ENCODE measurements at regions not wholly inside any gene's neighbourhood (a gene's known extent, or its start where the extent isn't known, plus 50 kb on each side); places are given as distances from the start of the nearest gene placed in this dataset.

GRCh38 chr14:42014301-42014700 lies 407.6 kb downstream of the LRFN5 start:
- DNase-seq (ENCODE audit: low spot score in 2 of 2), result no peak
- no peaks in the 10 kb centered on the region for H3K9me3 ChIP-seq
- no peaks in the 10 kb centered on the region for H3K4me1 ChIP-seq
- in situ Hi-C loops (cut with MboI; ENCODE audit: low sequenced_read_pairs), result no loop called here
- no peaks in the 10 kb centered on the region for H3K36me3 ChIP-seq (replicated peaks)
- no peak overlapping the region for H3K4me3 ChIP-seq
- H3K27me3 ChIP-seq (ENCODE audit: low read depth), result no peaks in the 10 kb centered on the region

GRCh38 chr14:42013559-42013958 lies 406.9 kb downstream of the LRFN5 start:
- no peak for DNase-seq (ENCODE audit: low spot score in 2 of 2)
- in situ Hi-C loops (cut with MboI; ENCODE audit: low sequenced_read_pairs), result no loop called here

GRCh38 chr14:42013153-42013552 lies 406.5 kb downstream of the LRFN5 start:
- H3K36me3 ChIP-seq (replicated peaks), result no peaks in the 10 kb centered on the region
- no peaks in the 10 kb centered on the region for H3K27me3 ChIP-seq (ENCODE audit: low read depth)
- no peak overlapping the region for H3K4me3 ChIP-seq
- in situ Hi-C loops (cut with MboI; ENCODE audit: low sequenced_read_pairs), result no loop called here
- H3K4me1 ChIP-seq, result no peaks in the 10 kb centered on the region
- DNase-seq (ENCODE audit: low spot score in 2 of 2), result no peak
- H3K9me3 ChIP-seq, result no peaks in the 10 kb centered on the region

More at GRCh38 chr14:42013559-42013958, 406.9 kb downstream of the LRFN5 start:
- no peaks in the 10 kb centered on the region for H3K9me3 ChIP-seq
- H3K4me1 ChIP-seq, result no peaks in the 10 kb centered on the region
- no peaks in the 10 kb centered on the region for H3K27me3 ChIP-seq (ENCODE audit: low read depth)
- no peaks in the 10 kb centered on the region for H3K36me3 ChIP-seq (replicated peaks)
- H3K4me3 ChIP-seq, result no peak overlapping the region

- in situ Hi-C loops (cut with MboI; ENCODE audit: low sequenced_read_pairs), result no loop called here
- H3K36me3 ChIP-seq (replicated peaks), result no peaks in the 10 kb centered on the region
- H3K27me3 ChIP-seq (ENCODE audit: low read depth), result no peaks in the 10 kb centered on the region
- H3K4me3 ChIP-seq, result no peak overlapping the region
- H3K9me3 ChIP-seq, result no peaks in the 10 kb centered on the region
- DNase-seq (ENCODE audit: low spot score in 2 of 2), result no peak
- no peaks in the 10 kb centered on the region for H3K4me1 ChIP-seq
These were observed 404.5 kb downstream of the LRFN5 start for GRCh38 chr14:42011221-42011620.

GRCh38 chr14:42004321-42004720 lies 397.6 kb downstream of the LRFN5 start:
- Histone ChIP-seq H3K4me3 (no peak overlapping the region), H3K36me3 (replicated peaks) (no peaks in the 10 kb centered on the region), H3K9me3 (no peaks in the 10 kb centered on the region), H3K4me1 (no peaks in the 10 kb centered on the region), H3K27me3 (ENCODE audit: low read depth) (no peaks in the 10 kb centered on the region)
- in situ Hi-C loops (cut with MboI; ENCODE audit: low sequenced_read_pairs), result no loop called here
- no peak for DNase-seq (ENCODE audit: low spot score in 2 of 2)

GRCh38 chr14:42002141-42002540 lies 395.5 kb downstream of the LRFN5 start:
- H3K36me3 ChIP-seq (replicated peaks), result no peaks in the 10 kb centered on the region
- in situ Hi-C loops (cut with MboI; ENCODE audit: low sequenced_read_pairs), result no loop called here
- no peaks in the 10 kb centered on the region for H3K9me3 ChIP-seq
- no peak overlapping the region for H3K4me3 ChIP-seq
- no peak for DNase-seq (ENCODE audit: low spot score in 2 of 2)
- H3K27me3 ChIP-seq (ENCODE audit: low read depth), result no peaks in the 10 kb centered on the region
- H3K4me1 ChIP-seq, result no peaks in the 10 kb centered on the region

- H3K4me1 ChIP-seq, result no peaks in the 10 kb centered on the region
- no peaks in the 10 kb centered on the region for H3K36me3 ChIP-seq (replicated peaks)
- no peaks in the 10 kb centered on the region for H3K27me3 ChIP-seq (ENCODE audit: low read depth)
- no peak overlapping the region for H3K4me3 ChIP-seq
- in situ Hi-C loops (cut with MboI; ENCODE audit: low sequenced_read_pairs), result no loop called here
- no peaks in the 10 kb centered on the region for H3K9me3 ChIP-seq
- no peak for DNase-seq (ENCODE audit: low spot score in 2 of 2)
These were observed 394.8 kb downstream of the LRFN5 start for GRCh38 chr14:42001431-42001830.

- H3K27me3 ChIP-seq (ENCODE audit: low read depth), result no peaks in the 10 kb centered on the region
- no peaks in the 10 kb centered on the region for H3K36me3 ChIP-seq (replicated peaks)
- H3K4me3 ChIP-seq, result no peak overlapping the region
- DNase-seq (ENCODE audit: low spot score in 2 of 2), result no peak
- in situ Hi-C loops (cut with MboI; ENCODE audit: low sequenced_read_pairs), result no loop called here
- H3K9me3 ChIP-seq, result no peaks in the 10 kb centered on the region
- no peaks in the 10 kb centered on the region for H3K4me1 ChIP-seq
These were observed 393.8 kb downstream of the LRFN5 start for GRCh38 chr14:42000450-42000849.

- Histone ChIP-seq H3K36me3 (replicated peaks) (no peaks in the 10 kb centered on the region), H3K27me3 (ENCODE audit: low read depth) (no peaks in the 10 kb centered on the region), H3K4me3 (no peak overlapping the region), H3K9me3 (no peaks in the 10 kb centered on the region), H3K4me1 (no peaks in the 10 kb centered on the region)
- no peak for DNase-seq (ENCODE audit: low spot score in 2 of 2)
- in situ Hi-C loops (cut with MboI; ENCODE audit: low sequenced_read_pairs), result no loop called here
These were observed 387.0 kb downstream of the LRFN5 start for GRCh38 chr14:41993687-41994086.

- no peaks in the 10 kb centered on the region for H3K27me3 ChIP-seq (ENCODE audit: low read depth)
- DNase-seq (ENCODE audit: low spot score in 2 of 2), result no peak
- H3K4me1 ChIP-seq, result no peaks in the 10 kb centered on the region
- no peaks in the 10 kb centered on the region for H3K9me3 ChIP-seq
- no peaks in the 10 kb centered on the region for H3K36me3 ChIP-seq (replicated peaks)
- H3K4me3 ChIP-seq, result no peak overlapping the region
- in situ Hi-C loops (cut with MboI; ENCODE audit: low sequenced_read_pairs), result no loop called here
These were observed 380.0 kb downstream of the LRFN5 start for GRCh38 chr14:41986700-41987099.

- H3K4me3 ChIP-seq, result no peak overlapping the region
- in situ Hi-C loops (cut with MboI; ENCODE audit: low sequenced_read_pairs), result no loop called here
- no peaks in the 10 kb centered on the region for H3K9me3 ChIP-seq
- no peaks in the 10 kb centered on the region for H3K27me3 ChIP-seq (ENCODE audit: low read depth)
- H3K36me3 ChIP-seq (replicated peaks), result no peaks in the 10 kb centered on the region
- no peak for DNase-seq (ENCODE audit: low spot score in 2 of 2)
- no peaks in the 10 kb centered on the region for H3K4me1 ChIP-seq
These were observed 379.5 kb downstream of the LRFN5 start for GRCh38 chr14:41986083-41986645.

GRCh38 chr14:41973178-41973577 lies 366.5 kb downstream of the LRFN5 start:
- in situ Hi-C loops (cut with MboI; ENCODE audit: low sequenced_read_pairs), result no loop called here
- H3K27me3 ChIP-seq (ENCODE audit: low read depth), result no peaks in the 10 kb centered on the region
- H3K4me1 ChIP-seq, result no peaks in the 10 kb centered on the region
- no peaks in the 10 kb centered on the region for H3K36me3 ChIP-seq (replicated peaks)
- no peak overlapping the region for H3K4me3 ChIP-seq
- no peaks in the 10 kb centered on the region; the same call in 1 of the 2 replicates for H3K9me3 ChIP-seq
- DNase-seq (ENCODE audit: low spot score in 2 of 2), result no peak

GRCh38 chr14:41972531-41972930 lies 365.9 kb downstream of the LRFN5 start:
- Histone ChIP-seq H3K27me3 (ENCODE audit: low read depth) (no peaks in the 10 kb centered on the region), H3K9me3 (no peaks in the 10 kb centered on the region; the same call in 1 of the 2 replicates)
- in situ Hi-C loops (cut with MboI; ENCODE audit: low sequenced_read_pairs), result no loop called here

GRCh38 chr14:41960281-41960680 lies 353.6 kb downstream of the LRFN5 start:
- no peaks in the 10 kb centered on the region for H3K27me3 ChIP-seq (ENCODE audit: low read depth)
- H3K4me3 ChIP-seq, result no peak overlapping the region
- H3K36me3 ChIP-seq (replicated peaks), result no peaks in the 10 kb centered on the region
- in situ Hi-C loops (cut with MboI; ENCODE audit: low sequenced_read_pairs), result no loop called here
- H3K4me1 ChIP-seq, result no peaks in the 10 kb centered on the region
- DNase-seq (ENCODE audit: low spot score in 2 of 2), result no peak
- H3K9me3 ChIP-seq, result no peaks in the 10 kb centered on the region

More at GRCh38 chr14:41972531-41972930, 365.9 kb downstream of the LRFN5 start:
- H3K36me3 ChIP-seq (replicated peaks), result no peaks in the 10 kb centered on the region
- H3K4me1 ChIP-seq, result no peaks in the 10 kb centered on the region
- no peak for DNase-seq (ENCODE audit: low spot score in 2 of 2)
- H3K4me3 ChIP-seq, result no peak overlapping the region

- Histone ChIP-seq H3K27me3 (ENCODE audit: low read depth) (no peaks in the 10 kb centered on the region), H3K4me1 (no peaks in the 10 kb centered on the region), H3K4me3 (no peak overlapping the region), H3K9me3 (no peaks in the 10 kb centered on the region), H3K36me3 (replicated peaks) (no peaks in the 10 kb centered on the region)
- in situ Hi-C loops (cut with MboI; ENCODE audit: low sequenced_read_pairs), result no loop called here
- DNase-seq (ENCODE audit: low spot score in 2 of 2), result no peak
These were observed 350.8 kb downstream of the LRFN5 start for GRCh38 chr14:41957459-41957858.

All from HAP-1 (cell line).